HCT116 (cell line): ENCODE measurements at regions not wholly inside any gene's neighbourhood (a gene's known extent, or its start where the extent isn't known, plus 50 kb on each side); places are given as distances from the start of the nearest gene placed in this dataset.

Source experiments
- ATAC-seq: fragments of 200-7000 bp; cut with Tn5 transposase; 2 replicates; pipeline ENCODE4 v1.9.1; 2020; ENCODE audit warnings: mild to moderate bottlenecking, moderate library complexity
- BruUV-seq: library from RNA; stranded (reverse); fragments of 400-500 nt; replicated peaks from 2 replicates; lab custom pipeline; 2021; lab: Mats Ljungman, UMichigan
- CTCF ChIA-PET: fragments of 300-600 bp; sonication (Branson Sonifier 250); formaldehyde crosslinking; loops from one replicate; lab custom pipeline; 2021; ENCODE audit warnings: antibody characterized with exemption; lab: Charles Lee
- POLR2A ChIA-PET: fragments of 300-600, 350-600 bp; sonication (Branson Sonifier 250); formaldehyde crosslinking; loops from one replicate; lab custom pipeline; 2021; ENCODE audit warnings: antibody characterized with exemption; lab: Charles Lee
- RAD21 ChIA-PET, 2 experiments: fragments of 300-600 bp; sonication (Branson Sonifier 250); formaldehyde crosslinking; loops; one replicate each; lab custom pipeline; 2023; ENCODE audit warnings: low total read pairs in 2 of 2; ENCODE audit not compliant: uncharacterized antibody in 2 of 2, unreplicated experiment in 2 of 2, low non-redundant PET in 1 of 2; lab: Charles Lee
- DNase-seq: peaks from one replicate; pipeline ENCODE4 v3.0.0-alpha.2; 2010; ENCODE audit warnings: low read depth, low spot score
- H2AFZ ChIP-seq: fragments of 200-600 bp; shearing (Covaris generic), sonication (generic); 2 replicates; pipeline ENCODE4 v1.6.1; 2017; ENCODE audit warnings: low read depth, mixed run types, mixed read lengths, antibody characterized with exemption, low read length; ENCODE audit not compliant: poor library complexity, severe bottlenecking
- H3K27ac ChIP-seq: 2 replicates; pipeline ENCODE4 v1.5.1; 2012; ENCODE audit warnings: low read depth, low read length
- H3K27me3 ChIP-seq: fragments of 200-600 bp; sonication (generic); 2 replicates; pipeline ENCODE4 v1.6.1; 2016; ENCODE audit warnings: mixed run types, low read length, mixed read lengths; ENCODE audit not compliant: insufficient read depth
- H3K36me3 ChIP-seq, 2 experiments: fragments of 200-500 bp in 1 of 2; fragments of 200-600 bp in 1 of 2; sonication (Bioruptor generic) in 1 of 2; sonication (generic) in 1 of 2; 2 replicates each; pipeline versions ENCODE4 v1.5.1 to v1.6.1; 2014 to 2016; ENCODE audit warnings: low read length in 2 of 2, inconsistent platforms in 1 of 2, mixed read lengths in 1 of 2, mixed run types in 1 of 2; ENCODE audit not compliant: insufficient read depth in 2 of 2, control insufficient read depth in 1 of 2
- H3K4me1 ChIP-seq, 2 experiments: fragments of 200-600 bp in 1 of 2; sonication (generic) in 1 of 2; 2 replicates each; pipeline versions ENCODE4 v1.5.1 to v1.6.1; 2012 to 2017; ENCODE audit warnings: low read length in 2 of 2, inconsistent platforms in 1 of 2, mild to moderate bottlenecking in 1 of 2, mixed read lengths in 1 of 2, mixed run types in 1 of 2, moderate library complexity in 1 of 2; ENCODE audit not compliant: insufficient read depth in 2 of 2, control insufficient read depth in 1 of 2
- H3K4me2 ChIP-seq: fragments of 200-600 bp; sonication (generic); 2 replicates; pipeline ENCODE4 v1.6.1; 2017; ENCODE audit warnings: mixed run types, low read length, mixed read lengths
- H3K4me3 ChIP-seq, 2 experiments: fragments of 200-600 bp in 1 of 2; sonication (generic) in 1 of 2; replicated peaks in 1 of 2; 2 replicates each; pipeline ENCODE4 v1.5.1; 2011 to 2016; ENCODE audit warnings: low read length in 2 of 2, control low read depth in 1 of 2, low read depth in 1 of 2, mild to moderate bottlenecking in 1 of 2, mixed read lengths in 1 of 2, mixed run types in 1 of 2
- H3K79me2 ChIP-seq: fragments of 200-600 bp; sonication (generic); 2 replicates; pipeline ENCODE4 v1.6.1; 2017; ENCODE audit warnings: mild to moderate bottlenecking, mixed run types, low read length, moderate library complexity, mixed read lengths; ENCODE audit not compliant: insufficient read depth
- H3K9ac ChIP-seq: fragments of 200-600 bp; sonication (generic); 2 replicates; pipeline ENCODE4 v1.6.1; 2016; ENCODE audit warnings: low read length, mixed read lengths
- H3K9me2 ChIP-seq: fragments of 200-600 bp; sonication (generic), shearing (Covaris generic); 2 replicates; pipeline ENCODE4 v1.6.1; 2017; ENCODE audit warnings: mixed run types, mild to moderate bottlenecking, moderate library complexity; ENCODE audit not compliant: insufficient read depth
- H3K9me3 ChIP-seq, 2 experiments: fragments of 200-500 bp in 1 of 2; fragments of 200-600 bp in 1 of 2; sonication (Bioruptor generic) in 1 of 2; sonication (generic) in 1 of 2; 2 replicates each; pipeline ENCODE4 v1.6.1; 2014 to 2017; ENCODE audit warnings: low read length in 2 of 2, mixed read lengths in 2 of 2, inconsistent platforms in 1 of 2, low read depth in 1 of 2, mild to moderate bottlenecking in 1 of 2, mixed run types in 1 of 2, moderate library complexity in 1 of 2; ENCODE audit not compliant: control insufficient read depth in 1 of 2, insufficient read depth in 1 of 2
- H4K20me1 ChIP-seq: fragments of 200-600 bp; sonication (generic), shearing (Covaris generic); 2 replicates; pipeline ENCODE4 v1.6.1; 2017; ENCODE audit warnings: mixed run types, mild to moderate bottlenecking, moderate library complexity; ENCODE audit not compliant: insufficient read depth
- CBX3 ChIP-seq: IDR thresholded peaks from 2 replicates; pipeline ENCODE4 v1.6.1; 2012; ENCODE audit warnings: low read depth
- CEBPB ChIP-seq: IDR thresholded peaks from 2 replicates; pipeline ENCODE4 v1.6.1; 2012; ENCODE audit warnings: low read depth
- CTCF ChIP-seq, 3 experiments: fragments of 200-600 bp in 1 of 3; sonication (generic) in 1 of 3; IDR thresholded peaks in 2 of 3; conservative IDR thresholded peaks in 1 of 3; 2 replicates each; pipeline ENCODE4 v1.5.1; 2012 to 2017; ENCODE audit warnings: low read depth in 2 of 3, low read length in 2 of 3, antibody characterized with exemption in 1 of 3, borderline replicate concordance in 1 of 3, control low read depth in 1 of 3, mild to moderate bottlenecking in 1 of 3, mixed read lengths in 1 of 3, mixed run types in 1 of 3, moderate library complexity in 1 of 3; ENCODE audit not compliant: insufficient read depth in 1 of 3
- EGR1 ChIP-seq: IDR thresholded peaks from 2 replicates; pipeline ENCODE4 v1.6.1; 2012; ENCODE audit warnings: low read depth
- ELF1 ChIP-seq: IDR thresholded peaks from 2 replicates; pipeline ENCODE4 v1.6.1; 2012; ENCODE audit warnings: low read depth, borderline replicate concordance
- EZH2 ChIP-seq: fragments of 200-600 bp; sonication (generic); IDR thresholded peaks from 2 replicates; pipeline ENCODE4 v1.6.1; 2017; ENCODE audit warnings: antibody characterized with exemption, mixed run types
- EZH2phosphoT487 ChIP-seq: fragments of 200-600 bp; IDR thresholded peaks from 2 replicates; pipeline ENCODE4 v1.6.1; 2018; ENCODE audit warnings: antibody characterized with exemption, borderline replicate concordance
- FOSL1 ChIP-seq: IDR thresholded peaks from 2 replicates; pipeline ENCODE4 v1.6.1; 2012; ENCODE audit warnings: low read depth
- JUND ChIP-seq: IDR thresholded peaks from 2 replicates; pipeline ENCODE4 v1.6.1; 2012
- POLR2A ChIP-seq: IDR thresholded peaks from 2 replicates; pipeline ENCODE4 v1.7.0; 2011; ENCODE audit warnings: borderline replicate concordance; ENCODE audit not compliant: insufficient read depth, insufficient read length; ENCODE audit errors: extremely low read depth
- POLR2AphosphoS5 ChIP-seq: IDR thresholded peaks from 2 replicates; pipeline ENCODE4 v1.6.1; 2011; ENCODE audit warnings: mild to moderate bottlenecking, low read depth, low read length, moderate library complexity
- REST ChIP-seq: IDR thresholded peaks from 2 replicates; pipeline ENCODE4 v1.6.1; 2012; ENCODE audit warnings: low read depth
- SIN3A ChIP-seq: IDR thresholded peaks from 2 replicates; pipeline ENCODE4 v1.6.1; 2012; ENCODE audit warnings: low read depth
- SRF ChIP-seq: IDR thresholded peaks from 2 replicates; pipeline ENCODE4 v1.6.1; 2012; ENCODE audit warnings: low read depth
- TCF7L2 ChIP-seq: IDR thresholded peaks from 2 replicates; pipeline ENCODE4 v1.7.0; 2011; ENCODE audit warnings: borderline replicate concordance, inconsistent platforms; ENCODE audit not compliant: insufficient read depth, insufficient read length; ENCODE audit errors: extremely low read depth
- YY1 ChIP-seq: IDR thresholded peaks from 2 replicates; pipeline ENCODE4 v1.6.1; 2011; ENCODE audit warnings: low read length, low read depth, moderate library complexity, mild to moderate bottlenecking; ENCODE audit not compliant: insufficient replicate concordance; ENCODE audit errors: extremely low read depth
- ZBTB33 ChIP-seq: IDR thresholded peaks from 2 replicates; pipeline ENCODE4 v1.6.1; 2011; ENCODE audit warnings: mild to moderate bottlenecking, low read length, moderate library complexity; ENCODE audit not compliant: insufficient replicate concordance; ENCODE audit errors: extremely low read depth
- ZFX ChIP-seq: fragments of 450-650 bp; IDR thresholded peaks from 2 replicates; pipeline ENCODE4 v1.6.1; 2017
- ZNF274 ChIP-seq: fragments of 200-500 bp; sonication (Bioruptor generic); IDR thresholded peaks from 2 replicates; pipeline ENCODE4 v1.6.1; 2014; ENCODE audit warnings: mild to moderate bottlenecking, low read depth, low read length, inconsistent platforms
- intact Hi-C: fragments of 100-400 bp; cut with micrococcal nuclease; formaldehyde crosslinking; loops from 2 replicates; pipeline ENCODE4 v1.10.0; 2022
- TF ChIP-seq, protein P1 (sequence below): IDR thresholded peaks from 2 replicates; pipeline ENCODE4 v1.6.1; 2012

DNA sequence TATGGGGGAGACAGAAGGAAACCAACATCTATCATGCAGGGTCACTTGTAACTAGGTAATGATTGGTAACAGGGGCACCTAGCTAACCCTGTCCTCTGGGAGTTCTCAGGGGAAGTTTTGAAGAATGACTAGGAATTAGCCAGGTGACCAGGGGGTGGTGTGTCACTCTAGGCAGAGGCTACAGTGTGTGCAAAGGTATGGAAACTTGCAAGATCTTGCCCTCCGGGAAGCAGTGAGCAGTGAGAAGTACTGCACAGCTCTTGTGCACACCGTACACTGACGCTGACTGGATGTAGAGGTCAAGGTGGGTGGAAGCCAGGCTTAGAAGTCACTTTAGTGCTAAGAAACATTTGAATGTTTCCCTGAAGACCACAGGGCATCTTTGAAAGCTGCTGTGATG is 62.9 kb upstream of the LMO4 start (continued):
- TF ChIP-seq EZH2 (no peak), TCF7L2 (no peak), JUND (no peak), EZH2phosphoT487 (no peak)

DNA sequence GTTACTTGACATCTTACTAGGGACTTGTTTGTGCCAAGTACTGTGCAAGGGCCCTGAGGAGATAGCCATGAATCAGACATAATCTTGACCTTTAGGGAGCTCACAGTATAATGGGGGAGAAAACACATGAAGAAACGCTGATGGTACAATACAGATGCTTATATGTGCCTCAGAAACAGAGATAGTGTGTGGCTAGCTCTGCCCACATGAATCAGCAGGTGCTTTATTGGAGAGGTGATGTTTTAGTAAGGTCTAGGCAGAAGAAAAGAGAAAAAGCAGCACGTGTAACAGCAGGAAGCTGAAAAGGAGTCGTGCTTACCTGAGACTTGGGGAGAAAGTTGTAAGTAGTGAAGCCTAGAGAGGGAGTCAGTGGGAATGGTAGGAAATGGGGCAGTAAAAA is 60.6 kb upstream of the LMO4 start:
- Histone ChIP-seq H3K4me2 (no peak overlapping the region), H3K27me3 (no peaks in the 10 kb centered on the region)
- TF ChIP-seq, protein P1, sequence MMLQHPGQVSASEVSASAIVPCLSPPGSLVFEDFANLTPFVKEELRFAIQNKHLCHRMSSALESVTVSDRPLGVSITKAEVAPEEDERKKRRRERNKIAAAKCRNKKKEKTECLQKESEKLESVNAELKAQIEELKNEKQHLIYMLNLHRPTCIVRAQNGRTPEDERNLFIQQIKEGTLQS = no peak
- TF ChIP-seq SRF (no peak), EGR1 (no peak), YY1 (no peak), EZH2phosphoT487 (no peak), ELF1 (no peak), SIN3A (no peak), FOSL1 (no peak), POLR2A (no peak), ZBTB33 (no peak), TCF7L2 (no peak), REST (no peak), CEBPB (no peak), ZFX (no peak), CTCF (IDR thresholded peaks at IDR 0.05 in 2 of 3, conservative IDR thresholded peaks at IDR 0.05 in 1 of 3; ENCODE audit: borderline replicate concordance in 1 of 3, insufficient read depth in 1 of 3, low read depth in 2 of 3, low read length in 2 of 3) (no peak), CBX3 (no peak), ZNF274 (no peak), POLR2AphosphoS5 (no peak), EZH2 (no peak)
- TF ChIP-seq, all 23 proteins: peak for 0
- Histone ChIP-seq H3K36me3 (no peaks in the 10 kb centered on the region), H3K4me1 (no peaks in the 10 kb centered on the region), H3K4me3 (no peak overlapping the region), H3K9me2 (no peaks in the 10 kb centered on the region), H3K27ac (no peak overlapping the region), H3K9me3 (no peaks in the 10 kb centered on the region), H3K9ac (no peak overlapping the region), H3K79me2 (no peaks in the 10 kb centered on the region), H2AFZ (no peak overlapping the region), H4K20me1 (no peaks in the 10 kb centered on the region)
- CTCF ChIA-PET = no interaction called here
- DNase-seq = no peak
- intact Hi-C loops = no loop called here
- RAD21 ChIA-PET = no interaction called here
- no TSS peak for BruUV-seq
- no peak for ATAC-seq
- POLR2A ChIA-PET = no interaction called here
